ENCODE measurements at regions not wholly inside any gene's neighbourhood (a gene's known extent, or its start where the extent isn't known, plus 50 kb on each side); places are given as distances from the start of the nearest gene placed in this dataset.

- peaks cover 6% of the 10 kb centered on the region for H3K9me3 Mint-ChIP-seq (ENCODE audit: low read depth)
- no peak overlapping the region for H3K4me3 Mint-ChIP-seq
- no peaks in the 10 kb centered on the region for H3K27me3 Mint-ChIP-seq
- H3K4me1 Mint-ChIP-seq (ENCODE audit: low read depth) = peaks cover 21% of the 10 kb centered on the region
- H3K27ac Mint-ChIP-seq = no peak overlapping the region
- peaks cover 2% of the 10 kb centered on the region for H3K36me3 Mint-ChIP-seq
These were observed 157.6 kb downstream of the DSEL start for GRCh38 chr18:67358947-67359346.

GRCh38 chr18:67354692-67355091, 161.8 kb downstream of the DSEL start:
- Mint-ChIP-seq H3K4me1 (ENCODE audit: low read depth) (peaks cover 8% of the 10 kb centered on the region), H3K27me3 (no peaks in the 10 kb centered on the region), H3K27ac (no peak overlapping the region), H3K9me3 (ENCODE audit: low read depth) (peaks cover 6% of the 10 kb centered on the region), H3K4me3 (no peak overlapping the region), H3K36me3 (peaks cover 2% of the 10 kb centered on the region)

GRCh38 chr18:67354091-67354490, 162.4 kb downstream of the DSEL start:
- H3K36me3 Mint-ChIP-seq = peaks cover 2% of the 10 kb centered on the region
- H3K4me3 Mint-ChIP-seq = no peak overlapping the region
- H3K9me3 Mint-ChIP-seq (ENCODE audit: low read depth) = peaks cover 6% of the 10 kb centered on the region
- no peaks in the 10 kb centered on the region for H3K27me3 Mint-ChIP-seq
- no peak overlapping the region for H3K27ac Mint-ChIP-seq
- peaks cover 5% of the 10 kb centered on the region for H3K4me1 Mint-ChIP-seq (ENCODE audit: low read depth)

GRCh38 chr18:67347438-67347837, 169.1 kb downstream of the DSEL start:
- Mint-ChIP-seq H3K4me1 (ENCODE audit: low read depth) (peaks cover 5% of the 10 kb centered on the region), H3K4me3 (no peak overlapping the region), H3K27me3 (no peaks in the 10 kb centered on the region), H3K27ac (no peak overlapping the region), H3K9me3 (ENCODE audit: low read depth) (no peaks in the 10 kb centered on the region), H3K36me3 (no peaks in the 10 kb centered on the region)

GRCh38 chr18:67342159-67342558, 174.4 kb downstream of the DSEL start:
- H3K9me3 Mint-ChIP-seq (ENCODE audit: low read depth) = no peaks in the 10 kb centered on the region
- no peak overlapping the region for H3K4me3 Mint-ChIP-seq
- H3K36me3 Mint-ChIP-seq = no peaks in the 10 kb centered on the region
- no peaks in the 10 kb centered on the region for H3K27me3 Mint-ChIP-seq
- peaks cover 8% of the 10 kb centered on the region for H3K4me1 Mint-ChIP-seq (ENCODE audit: low read depth)
- no peak overlapping the region for H3K27ac Mint-ChIP-seq

GRCh38 chr18:67337696-67338095, 178.8 kb downstream of the DSEL start:
- Mint-ChIP-seq H3K27ac (no peak overlapping the region), H3K27me3 (no peaks in the 10 kb centered on the region), H3K36me3 (no peaks in the 10 kb centered on the region), H3K4me3 (no peak overlapping the region), H3K9me3 (ENCODE audit: low read depth) (no peaks in the 10 kb centered on the region), H3K4me1 (ENCODE audit: low read depth) (peaks cover 7% of the 10 kb centered on the region)

- Mint-ChIP-seq H3K36me3 (peaks cover 4% of the 10 kb centered on the region), H3K27me3 (no peaks in the 10 kb centered on the region), H3K9me3 (ENCODE audit: low read depth) (peaks cover 6% of the 10 kb centered on the region), H3K4me3 (no peak overlapping the region), H3K4me1 (ENCODE audit: low read depth) (no peaks in the 10 kb centered on the region), H3K27ac (no peak overlapping the region)
These were observed 184.7 kb downstream of the DSEL start for GRCh38 chr18:67331857-67332256.

- peaks cover 2% of the 10 kb centered on the region for H3K36me3 Mint-ChIP-seq
- H3K4me3 Mint-ChIP-seq = no peak overlapping the region
- peaks cover 8% of the 10 kb centered on the region for H3K9me3 Mint-ChIP-seq (ENCODE audit: low read depth)
- H3K27ac Mint-ChIP-seq = no peak overlapping the region
- no peaks in the 10 kb centered on the region for H3K27me3 Mint-ChIP-seq
- H3K4me1 Mint-ChIP-seq (ENCODE audit: low read depth) = peaks cover 6% of the 10 kb centered on the region
These were observed 197.4 kb downstream of the DSEL start for GRCh38 chr18:67319109-67319508.

- Mint-ChIP-seq H3K36me3 (peaks cover 2% of the 10 kb centered on the region), H3K4me3 (no peak overlapping the region), H3K27me3 (no peaks in the 10 kb centered on the region), H3K27ac (no peak overlapping the region), H3K4me1 (ENCODE audit: low read depth) (peaks cover 6% of the 10 kb centered on the region), H3K9me3 (ENCODE audit: low read depth) (peaks cover 8% of the 10 kb centered on the region)
These were observed 197.9 kb downstream of the DSEL start for GRCh38 chr18:67318651-67319050.

GRCh38 chr18:67310826-67311225, 205.7 kb downstream of the DSEL start:
- Mint-ChIP-seq H3K4me3 (no peak overlapping the region), H3K27me3 (no peaks in the 10 kb centered on the region)

GRCh38 chr18:67308819-67309218, 207.7 kb downstream of the DSEL start:
- H3K4me1 Mint-ChIP-seq (ENCODE audit: low read depth) = peaks cover 6% of the 10 kb centered on the region
- no peaks in the 10 kb centered on the region for H3K36me3 Mint-ChIP-seq
- no peaks in the 10 kb centered on the region for H3K27me3 Mint-ChIP-seq
- no peaks in the 10 kb centered on the region for H3K9me3 Mint-ChIP-seq (ENCODE audit: low read depth)
- no peak overlapping the region for H3K4me3 Mint-ChIP-seq
- no peak overlapping the region for H3K27ac Mint-ChIP-seq

More at GRCh38 chr18:67310826-67311225, 205.7 kb downstream of the DSEL start:
- no peaks in the 10 kb centered on the region for H3K36me3 Mint-ChIP-seq
- no peaks in the 10 kb centered on the region for H3K9me3 Mint-ChIP-seq (ENCODE audit: low read depth)
- no peaks in the 10 kb centered on the region for H3K4me1 Mint-ChIP-seq (ENCODE audit: low read depth)
- no peak overlapping the region for H3K27ac Mint-ChIP-seq

GRCh38 chr18:67305466-67305865, 211.1 kb downstream of the DSEL start:
- Mint-ChIP-seq H3K9me3 (ENCODE audit: low read depth) (peaks cover 8% of the 10 kb centered on the region), H3K4me3 (no peak overlapping the region), H3K27me3 (no peaks in the 10 kb centered on the region), H3K36me3 (peaks cover 8% of the 10 kb centered on the region), H3K4me1 (ENCODE audit: low read depth) (peaks cover 27% of the 10 kb centered on the region), H3K27ac (no peak overlapping the region)

- peaks cover 27% of the 10 kb centered on the region for H3K4me1 Mint-ChIP-seq (ENCODE audit: low read depth)
- peak overlapping the region; percentile 95 for H3K27ac Mint-ChIP-seq
- peak overlapping the region; percentile 70 for H3K4me3 Mint-ChIP-seq
- H3K36me3 Mint-ChIP-seq = peaks cover 8% of the 10 kb centered on the region
- H3K27me3 Mint-ChIP-seq = no peaks in the 10 kb centered on the region
- H3K9me3 Mint-ChIP-seq (ENCODE audit: low read depth) = peaks cover 8% of the 10 kb centered on the region
These were observed 214.5 kb downstream of the DSEL start for GRCh38 chr18:67302043-67302442.

GRCh38 chr18:67301592-67301991, 214.9 kb downstream of the DSEL start:
- H3K9me3 Mint-ChIP-seq (ENCODE audit: low read depth) = peaks cover 8% of the 10 kb centered on the region
- H3K4me1 Mint-ChIP-seq (ENCODE audit: low read depth) = peaks cover 27% of the 10 kb centered on the region
- H3K27me3 Mint-ChIP-seq = no peaks in the 10 kb centered on the region
- H3K36me3 Mint-ChIP-seq = peaks cover 8% of the 10 kb centered on the region
- peak overlapping the region; percentile 95 for H3K27ac Mint-ChIP-seq
- H3K4me3 Mint-ChIP-seq = peak overlapping the region; percentile 70

GRCh38 chr18:67300498-67300897, 216.0 kb downstream of the DSEL start:
- peak overlapping the region; percentile 34 for H3K27ac Mint-ChIP-seq
- H3K4me1 Mint-ChIP-seq (ENCODE audit: low read depth) = peaks cover 27% of the 10 kb centered on the region
- H3K36me3 Mint-ChIP-seq = peaks cover 8% of the 10 kb centered on the region
- no peak overlapping the region for H3K4me3 Mint-ChIP-seq
- H3K27me3 Mint-ChIP-seq = no peaks in the 10 kb centered on the region
- H3K9me3 Mint-ChIP-seq (ENCODE audit: low read depth) = peaks cover 8% of the 10 kb centered on the region

GRCh38 chr18:67292814-67293213, 223.7 kb downstream of the DSEL start:
- no peak overlapping the region for H3K27ac Mint-ChIP-seq
- H3K27me3 Mint-ChIP-seq = no peaks in the 10 kb centered on the region
- no peaks in the 10 kb centered on the region for H3K4me1 Mint-ChIP-seq (ENCODE audit: low read depth)
- no peak overlapping the region for H3K4me3 Mint-ChIP-seq
- H3K9me3 Mint-ChIP-seq (ENCODE audit: low read depth) = no peaks in the 10 kb centered on the region
- no peaks in the 10 kb centered on the region for H3K36me3 Mint-ChIP-seq
